GM12878 (cell line): ENCODE measurements at regions not wholly inside any gene's neighbourhood (a gene's known extent, or its start where the extent isn't known, plus 50 kb on each side); places are given as distances from the start of the nearest gene placed in this dataset.

Source experiments
- BRCA1 ChIP-seq: IDR thresholded peaks from 2 replicates; pipeline ENCODE4 v1.6.1; 2011; ENCODE audit warnings: low read depth, low read length, improper control_type of control experiment
- CREB1 ChIP-seq: IDR thresholded peaks from 2 replicates; pipeline ENCODE4 v1.6.1; 2012; ENCODE audit warnings: low read depth, mild to moderate bottlenecking, inconsistent platforms
- EP300 ChIP-seq, 2 experiments: fragments of 150-350 bp in 1 of 2; IDR thresholded peaks; 2 replicates each; pipeline ENCODE4 v1.6.1; 2011 to 2012; ENCODE audit warnings: low read depth in 2 of 2, low read length in 2 of 2, borderline replicate concordance in 1 of 2, improper control_type of control experiment in 1 of 2, inconsistent platforms in 1 of 2; ENCODE audit not compliant: control insufficient read depth in 1 of 2
- IKZF2 ChIP-seq, 2 experiments: fragments of 450-650 bp; IDR thresholded peaks; 2 replicates each; pipeline ENCODE4 v1.6.1; 2017; ENCODE audit warnings: mild to moderate bottlenecking in 2 of 2, moderate library complexity in 2 of 2
- JUND ChIP-seq: IDR thresholded peaks from 2 replicates; pipeline ENCODE4 v1.6.1; 2012; ENCODE audit warnings: low read depth, mild to moderate bottlenecking, low read length, improper control_type of control experiment, moderate library complexity
- NR2C2 ChIP-seq: IDR thresholded peaks from 2 replicates; pipeline ENCODE4 v1.6.1; 2011; ENCODE audit warnings: borderline replicate concordance, low read depth; ENCODE audit not compliant: control insufficient read depth, insufficient read length
- POLR2A ChIP-seq: IDR thresholded peaks from 2 replicates; pipeline ENCODE4 v1.6.1; 2011; ENCODE audit warnings: low read depth, mild to moderate bottlenecking, low read length
- POLR2AphosphoS5 ChIP-seq: IDR thresholded peaks from 2 replicates; pipeline ENCODE4 v1.6.1; 2011; ENCODE audit warnings: mild to moderate bottlenecking, low read length, inconsistent platforms
- SMC3 ChIP-seq: IDR thresholded peaks from 2 replicates; pipeline ENCODE4 v1.6.1; 2011; ENCODE audit warnings: low read length, improper control_type of control experiment, borderline replicate concordance
- TCF12 ChIP-seq: IDR thresholded peaks from 2 replicates; pipeline ENCODE4 v1.6.1; 2011; ENCODE audit warnings: low read depth, mild to moderate bottlenecking, low read length
- YY1 ChIP-seq: IDR thresholded peaks from 2 replicates; pipeline ENCODE4 v1.6.1; 2011; ENCODE audit warnings: low read depth, mild to moderate bottlenecking, low read length
- TF ChIP-seq, protein P1 (sequence below), 3 experiments: IDR thresholded peaks in 2 of 3; conservative IDR thresholded peaks in 1 of 3; 2 replicates each; pipeline ENCODE4 v1.5.1; 2011; ENCODE audit warnings: low read depth in 3 of 3, low read length in 3 of 3, mild to moderate bottlenecking in 3 of 3, control low read depth in 2 of 3, moderate library complexity in 2 of 3, inconsistent platforms in 1 of 3, mixed read lengths in 1 of 3; ENCODE audit not compliant: control insufficient read depth in 2 of 3, insufficient read depth in 1 of 3; ENCODE audit errors: extremely low read depth in 1 of 3
- TF ChIP-seq, protein P2 (sequence below): IDR thresholded peaks from 2 replicates; pipeline ENCODE4 v1.6.1; 2011; ENCODE audit warnings: low read depth, low read length, improper control_type of control experiment, borderline replicate concordance

DNA sequence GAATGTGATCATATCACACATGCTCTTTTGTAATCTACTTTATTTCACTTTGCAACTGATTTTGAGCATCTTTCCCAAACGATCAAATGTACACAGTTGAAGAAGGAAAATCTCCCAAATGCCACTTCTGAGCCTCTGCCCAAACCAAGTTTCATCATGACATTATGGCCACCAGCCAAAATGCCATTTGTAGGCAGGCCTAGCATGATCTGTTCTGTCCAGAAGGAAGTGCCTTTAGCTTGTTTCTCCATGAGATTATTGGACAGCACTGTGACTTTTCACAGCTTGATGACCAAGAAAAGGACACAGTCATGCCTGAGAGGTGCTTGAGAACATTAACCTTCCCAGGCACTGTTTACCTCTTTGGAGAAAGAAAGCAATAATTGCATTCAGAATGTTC, 73.2 kb upstream of the PIP5K1B start:
- TF ChIP-seq, protein P1, sequence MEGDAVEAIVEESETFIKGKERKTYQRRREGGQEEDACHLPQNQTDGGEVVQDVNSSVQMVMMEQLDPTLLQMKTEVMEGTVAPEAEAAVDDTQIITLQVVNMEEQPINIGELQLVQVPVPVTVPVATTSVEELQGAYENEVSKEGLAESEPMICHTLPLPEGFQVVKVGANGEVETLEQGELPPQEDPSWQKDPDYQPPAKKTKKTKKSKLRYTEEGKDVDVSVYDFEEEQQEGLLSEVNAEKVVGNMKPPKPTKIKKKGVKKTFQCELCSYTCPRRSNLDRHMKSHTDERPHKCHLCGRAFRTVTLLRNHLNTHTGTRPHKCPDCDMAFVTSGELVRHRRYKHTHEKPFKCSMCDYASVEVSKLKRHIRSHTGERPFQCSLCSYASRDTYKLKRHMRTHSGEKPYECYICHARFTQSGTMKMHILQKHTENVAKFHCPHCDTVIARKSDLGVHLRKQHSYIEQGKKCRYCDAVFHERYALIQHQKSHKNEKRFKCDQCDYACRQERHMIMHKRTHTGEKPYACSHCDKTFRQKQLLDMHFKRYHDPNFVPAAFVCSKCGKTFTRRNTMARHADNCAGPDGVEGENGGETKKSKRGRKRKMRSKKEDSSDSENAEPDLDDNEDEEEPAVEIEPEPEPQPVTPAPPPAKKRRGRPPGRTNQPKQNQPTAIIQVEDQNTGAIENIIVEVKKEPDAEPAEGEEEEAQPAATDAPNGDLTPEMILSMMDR (IDR thresholded peaks at IDR 0.05 in 2 of 3, conservative IDR thresholded peaks at IDR 0.05 in 1 of 3; ENCODE audit: control insufficient read depth in 2 of 3, extremely low read depth in 1 of 3, insufficient read depth in 1 of 3, low read depth in 3 of 3, low read length in 3 of 3), result no peak
- TF ChIP-seq, protein P2, sequence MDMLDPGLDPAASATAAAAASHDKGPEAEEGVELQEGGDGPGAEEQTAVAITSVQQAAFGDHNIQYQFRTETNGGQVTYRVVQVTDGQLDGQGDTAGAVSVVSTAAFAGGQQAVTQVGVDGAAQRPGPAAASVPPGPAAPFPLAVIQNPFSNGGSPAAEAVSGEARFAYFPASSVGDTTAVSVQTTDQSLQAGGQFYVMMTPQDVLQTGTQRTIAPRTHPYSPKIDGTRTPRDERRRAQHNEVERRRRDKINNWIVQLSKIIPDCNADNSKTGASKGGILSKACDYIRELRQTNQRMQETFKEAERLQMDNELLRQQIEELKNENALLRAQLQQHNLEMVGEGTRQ, result no peak
- TF ChIP-seq EP300 (IDR thresholded peaks at IDR 0.05; ENCODE audit: borderline replicate concordance in 1 of 2, control insufficient read depth in 1 of 2, low read depth in 2 of 2, low read length in 2 of 2) (no peak), IKZF2 (IDR thresholded peaks at IDR 0.05) (no peak), BRCA1 (no peak), POLR2AphosphoS5 (no peak), SMC3 (no peak), JUND (no peak), TCF12 (no peak), YY1 (no peak), NR2C2 (no peak), POLR2A (no peak), CREB1 (no peak)
